Activated T-helper 1 cell treated with anti-CD3 and anti-CD28 coated beads, Interleukin-12 subunit alpha, Interleukin-12 subunit beta, Interleukin-2, Interleukin-4 antibody, amounts not matched to agents 30 ng/mL and 10 ng/mL and 1 ng/mL, durations not matched to agents 14 hours and 24 hours and 36 hours (primary cell): ENCODE measurements at regions not wholly inside any gene's neighbourhood (a gene's known extent, or its start where the extent isn't known, plus 50 kb on each side); places are given as distances from the start of the nearest gene placed in this dataset.

Experiments
- DNase-seq: peaks from one replicate; pipeline ENCODE4 v3.0.0; 2021; ENCODE audit warnings: low spot score
- H3K27ac Mint-ChIP-seq: one replicate; pipeline ENCODE4 v1.8.0; 2021; ENCODE audit warnings: mild to moderate bottlenecking, mixed read lengths
- H3K27me3 Mint-ChIP-seq: one replicate; pipeline ENCODE4 v1.8.0; 2022; ENCODE audit warnings: mild to moderate bottlenecking, moderate library complexity, mixed read lengths; ENCODE audit not compliant: insufficient read depth
- H3K36me3 Mint-ChIP-seq: one replicate; pipeline ENCODE4 v1.8.0; 2021; ENCODE audit warnings: low read depth, mixed read lengths
- H3K4me1 Mint-ChIP-seq: one replicate; pipeline ENCODE4 v1.8.0; 2021; ENCODE audit warnings: low read depth, mixed read lengths
- H3K4me3 Mint-ChIP-seq: one replicate; pipeline ENCODE4 v1.8.0; 2021; ENCODE audit warnings: mild to moderate bottlenecking, moderate library complexity, mixed read lengths
- H3K9me3 Mint-ChIP-seq: one replicate; pipeline ENCODE4 v1.8.0; 2021; ENCODE audit warnings: mixed read lengths
- intact Hi-C: fragments of 100-400 bp; cut with micrococcal nuclease; formaldehyde crosslinking; loops from one replicate; pipeline ENCODE4 v1.15.1; 2024

DNA sequence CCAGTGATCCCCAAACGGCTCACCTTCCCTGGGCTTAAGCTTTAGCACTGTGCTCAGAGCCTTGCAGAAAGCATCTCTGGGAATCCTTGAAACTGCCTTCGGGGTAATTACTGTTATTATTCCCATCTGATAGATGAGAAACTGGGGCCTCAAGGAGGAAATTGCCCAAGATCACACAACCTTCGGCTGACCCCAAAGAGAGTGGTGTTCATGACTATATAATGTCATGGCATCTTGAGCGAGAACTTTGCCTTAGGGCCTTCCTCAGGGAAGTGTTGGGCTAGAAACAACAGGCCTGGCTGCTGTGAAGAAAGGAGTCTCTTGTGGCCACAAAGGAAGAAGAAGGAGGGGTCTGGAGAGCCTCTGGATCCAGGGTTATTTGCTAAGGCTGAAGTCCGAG lies 388.7 kb upstream of the CFAP20DC start:
- no peak overlapping the region for H3K27ac Mint-ChIP-seq
- H3K27me3 Mint-ChIP-seq: no peaks in the 10 kb centered on the region
- peaks cover 27% of the 10 kb centered on the region for H3K9me3 Mint-ChIP-seq
- no peak overlapping the region for H3K4me3 Mint-ChIP-seq
- no peak for DNase-seq
- H3K36me3 Mint-ChIP-seq: peaks cover 9% of the 10 kb centered on the region
- peaks cover 21% of the 10 kb centered on the region for H3K4me1 Mint-ChIP-seq
- intact Hi-C loops: no loop called here

GRCh38 chr3:59436164-59436958 lies 386.5 kb upstream of the CFAP20DC start:
- H3K27me3 Mint-ChIP-seq: no peaks in the 10 kb centered on the region
- intact Hi-C loops: no loop called here

GRCh38 chr3:59433546-59433945 lies 383.7 kb upstream of the CFAP20DC start:
- Mint-ChIP-seq H3K27ac (no peak overlapping the region), H3K4me3 (no peak overlapping the region), H3K27me3 (no peaks in the 10 kb centered on the region), H3K4me1 (peaks cover 10% of the 10 kb centered on the region), H3K9me3 (peaks cover 34% of the 10 kb centered on the region), H3K36me3 (peaks cover 12% of the 10 kb centered on the region)
- DNase-seq: no peak
- intact Hi-C loops: no loop called here

More at GRCh38 chr3:59436164-59436958, 386.5 kb upstream of the CFAP20DC start:
- DNase-seq: no peak
- Mint-ChIP-seq H3K9me3 (peaks cover 36% of the 10 kb centered on the region), H3K27ac (no peak overlapping the region), H3K4me3 (no peak overlapping the region), H3K4me1 (peaks cover 15% of the 10 kb centered on the region), H3K36me3 (peaks cover 12% of the 10 kb centered on the region)

- H3K9me3 Mint-ChIP-seq: peaks cover 26% of the 10 kb centered on the region
- H3K36me3 Mint-ChIP-seq: peaks cover 7% of the 10 kb centered on the region
- no peak for DNase-seq
- no peak overlapping the region for H3K27ac Mint-ChIP-seq
- H3K4me3 Mint-ChIP-seq: no peak overlapping the region
- intact Hi-C loops: no loop called here
- H3K4me1 Mint-ChIP-seq: peaks cover 17% of the 10 kb centered on the region
- no peaks in the 10 kb centered on the region for H3K27me3 Mint-ChIP-seq
Observed at GRCh38 chr3:59432665-59433064, 382.8 kb upstream of the CFAP20DC start.

DNA sequence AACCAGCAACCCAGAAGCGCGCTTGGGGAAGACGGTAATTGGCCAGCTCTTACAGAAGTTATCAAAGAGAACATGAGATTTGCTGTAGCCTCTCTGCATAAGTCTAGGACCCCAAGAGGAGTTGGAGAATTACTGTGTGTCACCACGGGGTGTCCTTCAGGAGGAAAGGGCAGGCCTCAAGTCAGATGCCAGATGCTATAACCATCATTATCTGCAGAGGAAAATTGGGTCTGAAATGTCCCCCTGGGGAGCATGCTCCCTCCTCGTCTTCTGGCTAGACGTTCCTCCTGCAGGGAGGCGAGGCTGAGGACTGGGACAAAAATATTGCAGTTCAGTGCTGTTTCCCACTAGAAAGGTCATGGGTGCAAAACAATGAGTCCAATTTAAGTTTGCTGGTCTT lies 380.5 kb upstream of the CFAP20DC start:
- Mint-ChIP-seq H3K36me3 (peaks cover 9% of the 10 kb centered on the region), H3K9me3 (peaks cover 26% of the 10 kb centered on the region), H3K4me3 (no peak overlapping the region), H3K4me1 (peaks cover 30% of the 10 kb centered on the region), H3K27ac (no peak overlapping the region), H3K27me3 (no peaks in the 10 kb centered on the region)
- no peak for DNase-seq
- intact Hi-C loops: no loop called here

- Mint-ChIP-seq H3K36me3 (peaks cover 6% of the 10 kb centered on the region), H3K9me3 (peaks cover 16% of the 10 kb centered on the region), H3K4me3 (no peak overlapping the region), H3K4me1 (peaks cover 40% of the 10 kb centered on the region), H3K27me3 (no peaks in the 10 kb centered on the region), H3K27ac (no peak overlapping the region)
- intact Hi-C loops: loop anchor here (5.0 to 10.0 kb wide), 2 partner anchors 114 to 353 kb away; no protein-coding TSS in a partner anchor
- DNase-seq: no peak
Observed at GRCh38 chr3:59429198-59429597, 379.4 kb upstream of the CFAP20DC start.

DNA sequence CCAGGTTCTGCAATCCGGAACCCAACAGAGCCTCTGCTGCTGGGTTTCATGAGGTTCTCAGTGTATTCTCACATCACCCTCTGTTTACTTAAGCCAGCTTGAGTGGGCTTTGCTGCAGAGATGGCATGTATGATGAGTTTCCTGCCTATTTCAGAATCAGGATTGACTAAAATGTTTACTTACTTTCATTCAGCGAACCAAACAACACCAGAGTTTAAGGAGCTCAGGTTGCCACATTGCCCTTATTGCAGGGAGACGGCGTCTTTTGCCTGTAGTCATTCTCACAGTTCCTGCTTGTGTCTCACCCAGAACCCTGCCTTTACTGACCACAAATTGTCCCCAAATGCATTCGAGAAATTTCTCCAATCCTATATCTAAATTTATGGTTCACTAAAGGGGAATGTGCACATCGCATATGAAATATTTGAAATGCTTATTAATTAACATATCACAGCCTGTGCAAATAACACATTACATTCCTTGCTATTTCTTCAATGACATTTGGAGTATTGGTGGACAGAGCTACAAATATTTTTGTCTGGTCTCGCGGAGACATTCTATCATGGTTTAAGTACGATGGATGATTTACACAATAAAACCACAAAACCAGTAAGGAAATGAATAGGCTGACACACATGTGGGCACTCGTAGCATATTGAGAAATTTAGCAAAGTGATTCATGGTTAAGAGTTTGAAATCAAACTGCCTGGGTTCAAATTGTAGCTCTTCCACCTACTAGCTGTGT lies 377.2 kb upstream of the CFAP20DC start:
- Mint-ChIP-seq H3K4me1 (peaks cover 51% of the 10 kb centered on the region), H3K27ac (peak overlapping the region; percentile 62), H3K36me3 (peaks cover 2% of the 10 kb centered on the region), H3K4me3 (no peak overlapping the region), H3K9me3 (no peaks in the 10 kb centered on the region), H3K27me3 (no peaks in the 10 kb centered on the region)
- DNase-seq: no peak
- intact Hi-C loops: loop anchor here (1.0 to 10.0 kb wide), 10 partner anchors 17 to 355 kb away; no protein-coding TSS in a partner anchor

DNA sequence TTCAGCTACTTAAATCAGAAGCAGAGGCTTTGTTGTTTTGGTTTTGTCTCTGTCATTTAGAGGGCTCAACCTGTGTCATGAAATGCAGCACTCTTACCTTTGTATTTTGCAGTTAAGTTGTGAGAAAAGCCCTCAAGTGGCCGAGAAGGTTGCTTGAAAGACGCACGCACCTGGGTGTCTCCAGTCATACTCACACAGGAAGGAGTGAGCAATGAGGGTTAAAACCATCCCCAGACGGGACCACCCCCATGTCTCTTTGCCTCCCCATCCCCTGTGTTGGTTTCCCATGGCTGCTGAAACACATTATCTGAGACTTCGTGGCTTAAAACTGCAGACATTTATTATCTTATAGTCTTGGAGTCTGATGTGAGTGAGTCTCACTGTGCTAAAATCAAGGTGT lies 376.1 kb upstream of the CFAP20DC start:
- intact Hi-C loops: loop anchor here (2.0 to 10.0 kb wide), 5 partner anchors 19 to 356 kb away; no protein-coding TSS in a partner anchor
- H3K4me3 Mint-ChIP-seq: peak overlapping the region; percentile 8
- peaks cover 52% of the 10 kb centered on the region for H3K4me1 Mint-ChIP-seq
- no peaks in the 10 kb centered on the region for H3K27me3 Mint-ChIP-seq
- H3K27ac Mint-ChIP-seq: peak overlapping the region; percentile 25
- peaks cover 2% of the 10 kb centered on the region for H3K36me3 Mint-ChIP-seq
- no peaks in the 10 kb centered on the region for H3K9me3 Mint-ChIP-seq
- DNase-seq: peak; percentile 22

- Mint-ChIP-seq H3K27me3 (no peaks in the 10 kb centered on the region), H3K4me3 (peak overlapping the region; percentile 8), H3K4me1 (peaks cover 52% of the 10 kb centered on the region), H3K36me3 (peaks cover 2% of the 10 kb centered on the region), H3K27ac (peak overlapping the region; percentile 68), H3K9me3 (no peaks in the 10 kb centered on the region)
- intact Hi-C loops: loop anchor here (5.0 to 10.0 kb wide), 2 partner anchors 111 to 357 kb away; no protein-coding TSS in a partner anchor
- no peak for DNase-seq
Observed at GRCh38 chr3:59425371-59425770, 375.5 kb upstream of the CFAP20DC start.

GRCh38 chr3:59424268-59425010 lies 374.6 kb upstream of the CFAP20DC start:
- intact Hi-C loops: loop anchor here (5.0 to 10.0 kb wide), 2 partner anchors 110 to 358 kb away; no protein-coding TSS in a partner anchor
- no peak for DNase-seq
- Mint-ChIP-seq H3K4me1 (peaks cover 52% of the 10 kb centered on the region), H3K27me3 (no peaks in the 10 kb centered on the region), H3K4me3 (no peak overlapping the region), H3K27ac (peak overlapping the region; percentile 3), H3K9me3 (no peaks in the 10 kb centered on the region), H3K36me3 (peaks cover 3% of the 10 kb centered on the region)

- Mint-ChIP-seq H3K27ac (peak overlapping the region; percentile 32), H3K36me3 (peaks cover 4% of the 10 kb centered on the region), H3K4me3 (no peak overlapping the region), H3K27me3 (no peaks in the 10 kb centered on the region), H3K9me3 (no peaks in the 10 kb centered on the region), H3K4me1 (peaks cover 55% of the 10 kb centered on the region)
- no peak for DNase-seq
- intact Hi-C loops: loop anchor here (10.0 kb wide), 1 partner anchor 109 kb away; no protein-coding TSS in a partner anchor
Observed at GRCh38 chr3:59423707-59424106, 373.9 kb upstream of the CFAP20DC start.

DNA sequence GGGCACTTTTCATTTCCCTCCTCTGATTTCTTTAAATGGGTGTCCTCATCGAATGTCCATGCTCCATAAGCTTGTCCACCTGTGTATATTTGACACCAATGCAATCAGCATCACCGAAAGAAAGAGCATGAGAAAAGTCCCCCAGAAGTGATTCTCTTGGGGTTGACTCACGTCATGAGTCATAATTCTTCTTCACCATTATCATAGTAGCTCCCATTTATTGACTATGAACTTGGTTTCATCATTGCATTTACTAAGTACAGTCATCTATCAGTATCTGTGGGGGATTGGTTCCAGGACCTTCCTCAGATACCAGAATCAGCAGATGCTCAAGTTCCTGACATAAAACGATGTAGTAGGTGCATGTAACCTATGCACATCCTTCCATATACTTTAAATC lies 372.5 kb upstream of the CFAP20DC start:
- DNase-seq: no peak
- Mint-ChIP-seq H3K27me3 (no peaks in the 10 kb centered on the region), H3K9me3 (no peaks in the 10 kb centered on the region), H3K36me3 (peaks cover 4% of the 10 kb centered on the region), H3K27ac (no peak overlapping the region), H3K4me1 (peaks cover 46% of the 10 kb centered on the region), H3K4me3 (no peak overlapping the region)
- intact Hi-C loops: loop anchor here (1.0 to 10.0 kb wide), 4 partner anchors 22 to 108 kb away; no protein-coding TSS in a partner anchor
